Activated naive CD8-positive, alpha-beta T cell treated with anti-CD3 and anti-CD28 coated beads, Interleukin-2, amount 10 ng/mL, durations not matched to agents 7 days and 5 days (primary cell): ENCODE measurements at regions not wholly inside any gene's neighbourhood (a gene's known extent, or its start where the extent isn't known, plus 50 kb on each side); places are given as distances from the start of the nearest gene placed in this dataset.

Source experiments
- ATAC-seq: fragments of 150-1000 bp; cut with Tn5 transposase; one replicate; pipeline ENCODE4 v1.10.0; 2021; ENCODE audit warnings: low read depth, moderate library complexity
- POLR2A ChIA-PET: fragments of 350-600 bp; sonication (Branson Sonifier 250); formaldehyde crosslinking; loops from one replicate; lab custom pipeline; 2021; ENCODE audit warnings: antibody characterized with exemption; lab: Charles Lee
- DNase-seq: peaks from one replicate; pipeline ENCODE4 v3.0.0; 2021
- H3K27ac Mint-ChIP-seq: one replicate; pipeline ENCODE4 v1.8.0; 2022; ENCODE audit warnings: mild to moderate bottlenecking, mixed read lengths
- H3K27me3 Mint-ChIP-seq: one replicate; pipeline ENCODE4 v1.8.0; 2022; ENCODE audit warnings: mild to moderate bottlenecking, moderate library complexity, mixed read lengths
- H3K36me3 Mint-ChIP-seq: one replicate; pipeline ENCODE4 v1.8.0; 2021; ENCODE audit warnings: mild to moderate bottlenecking, mixed read lengths
- H3K4me1 Mint-ChIP-seq: one replicate; pipeline ENCODE4 v1.8.0; 2021; ENCODE audit warnings: mixed read lengths
- H3K4me3 Mint-ChIP-seq: one replicate; pipeline ENCODE4 v1.8.0; 2022; ENCODE audit warnings: mild to moderate bottlenecking, moderate library complexity, mixed read lengths
- H3K9me3 Mint-ChIP-seq: one replicate; pipeline ENCODE4 v1.8.0; 2021; ENCODE audit warnings: mixed read lengths

DNA sequence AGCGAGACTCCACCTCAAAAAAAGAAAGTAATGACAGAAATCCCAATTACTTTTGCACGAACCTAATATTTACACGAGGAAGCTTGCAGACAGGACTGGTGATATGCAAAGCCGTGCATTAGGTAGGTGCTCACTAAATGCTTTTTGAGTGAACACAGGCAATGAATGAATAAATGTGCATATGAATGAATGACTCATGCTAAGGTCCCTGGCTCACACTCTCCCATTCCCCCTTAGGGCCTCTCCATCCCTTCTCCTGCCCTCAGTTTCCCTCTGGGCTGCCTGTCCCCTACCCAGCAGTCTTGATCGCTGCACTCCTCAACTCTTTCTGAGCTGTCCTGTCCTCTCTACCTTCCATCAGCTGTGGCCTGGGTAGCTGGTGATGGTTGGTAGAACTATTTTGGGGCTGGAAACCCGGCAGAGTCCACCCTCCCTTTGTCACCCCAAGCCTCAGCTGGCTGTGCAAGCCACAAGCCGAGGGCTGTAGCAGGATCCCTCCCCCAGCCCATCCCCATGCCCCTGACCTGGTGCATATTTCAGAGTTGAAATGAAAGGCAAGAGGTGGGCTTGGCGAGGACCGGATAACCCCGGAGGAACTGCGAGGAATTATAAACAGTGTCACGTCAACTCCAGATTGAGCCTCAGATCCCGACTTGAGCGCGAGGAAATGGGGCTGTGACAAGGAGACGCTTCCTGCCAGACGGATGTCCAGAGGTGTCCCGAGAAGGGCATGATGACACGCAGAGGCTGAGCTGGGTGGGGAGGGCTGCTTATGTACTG is 191.7 kb upstream of the GSC start:
- ATAC-seq (no peak), DNase-seq (no peak)
- Mint-ChIP-seq H3K27ac (no peak overlapping the region), H3K27me3 (peaks cover 20% of the 10 kb centered on the region), H3K9me3 (no peaks in the 10 kb centered on the region), H3K4me1 (no peaks in the 10 kb centered on the region), H3K36me3 (no peaks in the 10 kb centered on the region), H3K4me3 (no peak overlapping the region)
- POLR2A ChIA-PET, result no interaction called here

DNA sequence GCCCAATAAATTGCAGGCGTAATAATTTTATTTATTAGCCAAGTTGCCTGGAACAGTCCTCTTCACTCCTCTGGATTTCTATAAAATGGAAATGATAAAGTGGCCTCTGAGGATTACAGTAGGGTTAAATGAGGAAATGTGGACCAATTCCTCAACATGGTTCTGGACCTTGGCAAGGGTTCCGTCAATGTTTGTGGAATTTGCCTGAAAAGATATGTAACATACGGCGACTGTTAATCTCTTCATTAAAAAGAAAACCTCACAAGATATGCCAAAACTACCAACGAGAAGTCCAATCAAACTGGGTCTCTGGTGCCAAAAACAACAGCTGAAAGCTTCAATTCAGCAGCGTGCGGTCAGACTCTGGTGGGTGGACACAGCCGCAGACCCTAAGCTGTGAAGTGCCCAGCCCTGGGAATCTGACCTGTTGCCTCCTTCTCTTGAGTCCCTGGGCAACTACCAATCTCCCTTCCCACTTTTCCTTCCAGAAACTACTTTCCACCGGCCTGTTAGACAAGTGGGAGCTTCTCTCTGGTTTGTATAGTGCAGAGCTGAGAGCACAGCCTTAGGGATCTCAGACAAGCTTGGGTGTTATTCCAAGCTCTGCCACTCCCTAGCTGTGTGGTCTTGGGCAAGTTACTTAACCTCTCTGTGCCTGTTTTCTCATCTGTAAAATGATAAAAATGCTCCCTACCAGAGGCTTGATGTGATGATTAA is 190.5 kb upstream of the GSC start:
- H3K27me3 Mint-ChIP-seq, result peaks cover 26% of the 10 kb centered on the region
- no peaks in the 10 kb centered on the region for H3K4me1 Mint-ChIP-seq
- no peaks in the 10 kb centered on the region for H3K36me3 Mint-ChIP-seq

GRCh38 chr14:94953541-94954260 is 183.8 kb upstream of the GSC start:
- Mint-ChIP-seq H3K27ac (no peak overlapping the region), H3K36me3 (no peaks in the 10 kb centered on the region), H3K4me1 (no peaks in the 10 kb centered on the region), H3K27me3 (peaks cover 40% of the 10 kb centered on the region), H3K4me3 (no peak overlapping the region), H3K9me3 (no peaks in the 10 kb centered on the region)
- DNase-seq (no peak), ATAC-seq (no peak)
- POLR2A ChIA-PET, result no interaction called here

More for the DNA sequence above, 190.5 kb upstream of the GSC start:
- POLR2A ChIA-PET, result no interaction called here
- Mint-ChIP-seq H3K9me3 (no peaks in the 10 kb centered on the region), H3K4me3 (no peak overlapping the region), H3K27ac (no peak overlapping the region)
- ATAC-seq (no peak), DNase-seq (no peak)

GRCh38 chr14:94952097-94952496 is 182.2 kb upstream of the GSC start:
- Mint-ChIP-seq H3K27me3 (peaks cover 45% of the 10 kb centered on the region), H3K36me3 (peaks cover 1% of the 10 kb centered on the region), H3K27ac (no peak overlapping the region), H3K4me3 (no peak overlapping the region), H3K9me3 (peaks cover 1% of the 10 kb centered on the region), H3K4me1 (no peaks in the 10 kb centered on the region)
- ATAC-seq (no peak), DNase-seq (no peak)
- POLR2A ChIA-PET, result no interaction called here

- peaks cover 31% of the 10 kb centered on the region for H3K27me3 Mint-ChIP-seq
- H3K4me1 Mint-ChIP-seq, result peaks cover 16% of the 10 kb centered on the region
- peaks cover 1% of the 10 kb centered on the region for H3K9me3 Mint-ChIP-seq
- POLR2A ChIA-PET, result no interaction called here
- H3K27ac Mint-ChIP-seq, result peak overlapping the region; percentile 86
- DNase-seq, result no peak
- ATAC-seq, result peak; percentile 62
- H3K36me3 Mint-ChIP-seq, result peaks cover 1% of the 10 kb centered on the region
- peak overlapping the region; percentile 57 for H3K4me3 Mint-ChIP-seq
These were observed 176.3 kb upstream of the GSC start for GRCh38 chr14:94946244-94946643.

- Mint-ChIP-seq H3K36me3 (peaks cover 1% of the 10 kb centered on the region), H3K4me3 (peak overlapping the region; percentile 57), H3K4me1 (peaks cover 16% of the 10 kb centered on the region), H3K27ac (peak overlapping the region; percentile 86), H3K27me3 (peaks cover 29% of the 10 kb centered on the region), H3K9me3 (peaks cover 1% of the 10 kb centered on the region)
- ATAC-seq (peak; percentile 88), DNase-seq (no peak)
- POLR2A ChIA-PET, result no interaction called here
These were observed 175.7 kb upstream of the GSC start for GRCh38 chr14:94945615-94946014.

DNA sequence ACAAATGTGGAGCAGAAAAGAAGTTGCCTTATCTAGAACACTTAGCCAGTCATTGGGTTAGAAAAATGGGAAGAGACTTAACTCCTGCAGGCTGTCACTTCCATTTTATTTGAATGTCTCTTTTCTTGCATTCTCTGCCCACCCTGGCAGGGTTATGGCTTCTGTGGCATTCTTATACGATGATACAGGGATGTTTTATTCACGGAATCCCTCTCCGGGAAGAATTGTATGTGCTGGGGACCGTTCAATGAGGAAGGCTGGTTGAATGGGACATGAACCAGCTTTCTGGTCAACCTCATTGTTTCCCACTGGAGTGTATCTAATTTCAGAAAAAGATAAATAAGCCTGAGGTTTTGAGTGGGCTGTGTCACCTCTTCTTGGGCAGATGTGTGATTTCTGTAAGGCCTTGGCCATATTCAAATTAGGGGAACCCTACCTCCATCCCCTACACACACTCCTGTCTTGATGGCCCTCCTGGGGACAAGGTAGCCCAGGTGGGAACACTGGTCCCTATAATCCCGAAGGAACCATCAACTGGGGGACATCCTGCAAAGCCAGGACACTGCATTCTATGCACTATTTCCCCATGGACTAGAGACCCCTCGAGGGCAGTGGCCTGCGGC is 174.8 kb upstream of the GSC start:
- ATAC-seq (no peak), DNase-seq (no peak)
- peaks cover 16% of the 10 kb centered on the region for H3K4me1 Mint-ChIP-seq
- peaks cover 1% of the 10 kb centered on the region for H3K9me3 Mint-ChIP-seq
- H3K4me3 Mint-ChIP-seq, result no peak overlapping the region
- H3K27ac Mint-ChIP-seq, result no peak overlapping the region
- peaks cover 21% of the 10 kb centered on the region for H3K27me3 Mint-ChIP-seq
- POLR2A ChIA-PET, result no interaction called here
- peaks cover 1% of the 10 kb centered on the region for H3K36me3 Mint-ChIP-seq

- Mint-ChIP-seq H3K4me1 (peaks cover 16% of the 10 kb centered on the region), H3K9me3 (no peaks in the 10 kb centered on the region), H3K4me3 (no peak overlapping the region), H3K36me3 (no peaks in the 10 kb centered on the region), H3K27ac (no peak overlapping the region), H3K27me3 (peaks cover 11% of the 10 kb centered on the region)
- POLR2A ChIA-PET, result no interaction called here
- ATAC-seq (no peak), DNase-seq (no peak)
These were observed 172.7 kb upstream of the GSC start for GRCh38 chr14:94942601-94943000.

DNA sequence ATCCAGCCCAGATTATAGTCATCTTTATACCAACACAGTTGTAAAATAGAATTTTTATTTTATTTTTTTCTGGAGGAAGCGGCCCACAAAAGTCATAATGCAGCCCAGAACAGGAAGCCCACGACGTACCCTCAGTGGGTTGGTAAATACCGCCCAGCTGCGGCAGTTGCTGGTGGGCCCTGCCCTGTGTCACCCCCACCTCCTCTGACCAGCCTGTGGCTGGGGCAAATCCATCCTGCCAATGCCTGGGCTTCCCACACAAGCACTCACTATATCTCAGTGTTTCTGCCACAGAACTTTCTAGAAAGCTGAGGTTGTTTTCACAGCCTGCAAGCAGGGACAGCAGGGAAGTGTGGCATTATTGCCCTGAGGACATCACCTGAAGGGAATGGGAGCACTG is 171.4 kb upstream of the GSC start:
- ATAC-seq (no peak), DNase-seq (no peak)
- Mint-ChIP-seq H3K27ac (no peak overlapping the region), H3K4me1 (peaks cover 12% of the 10 kb centered on the region), H3K9me3 (no peaks in the 10 kb centered on the region), H3K4me3 (no peak overlapping the region), H3K27me3 (peaks cover 6% of the 10 kb centered on the region), H3K36me3 (no peaks in the 10 kb centered on the region)
- POLR2A ChIA-PET, result no interaction called here

GRCh38 chr14:94940263-94940993 is 170.5 kb upstream of the GSC start:
- POLR2A ChIA-PET, result no interaction called here
- H3K27ac Mint-ChIP-seq, result no peak overlapping the region
- H3K4me3 Mint-ChIP-seq, result no peak overlapping the region
- peaks cover 6% of the 10 kb centered on the region for H3K27me3 Mint-ChIP-seq
- ATAC-seq, result no peak
- no peak for DNase-seq
- H3K36me3 Mint-ChIP-seq, result no peaks in the 10 kb centered on the region
- H3K9me3 Mint-ChIP-seq, result no peaks in the 10 kb centered on the region
- H3K4me1 Mint-ChIP-seq, result peaks cover 3% of the 10 kb centered on the region

DNA sequence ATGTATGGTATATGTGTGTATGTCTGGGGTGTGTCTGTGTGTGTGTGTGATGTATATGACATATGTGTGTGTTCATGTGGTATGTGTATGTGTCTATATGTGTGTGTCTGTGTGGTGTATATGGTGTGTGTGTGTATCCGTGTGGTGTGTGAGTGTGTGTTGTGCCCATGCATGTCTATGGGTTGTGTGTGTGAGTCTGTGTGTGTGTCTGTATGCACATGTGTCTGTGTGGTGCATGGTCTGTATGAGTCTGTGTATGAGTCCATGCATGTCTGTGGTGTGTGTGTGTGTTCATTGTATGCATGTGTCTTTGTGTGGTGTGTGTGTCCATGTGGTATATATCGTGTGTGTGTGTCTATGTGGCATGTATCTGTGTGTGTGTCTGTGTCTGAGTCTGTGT is 168.1 kb upstream of the GSC start:
- H3K27me3 Mint-ChIP-seq, result peaks cover 5% of the 10 kb centered on the region
- H3K9me3 Mint-ChIP-seq, result no peaks in the 10 kb centered on the region
- H3K27ac Mint-ChIP-seq, result no peak overlapping the region
- H3K4me3 Mint-ChIP-seq, result no peak overlapping the region
- DNase-seq (no peak), ATAC-seq (no peak)
- POLR2A ChIA-PET, result no interaction called here
- no peaks in the 10 kb centered on the region for H3K4me1 Mint-ChIP-seq
- no peaks in the 10 kb centered on the region for H3K36me3 Mint-ChIP-seq

DNA sequence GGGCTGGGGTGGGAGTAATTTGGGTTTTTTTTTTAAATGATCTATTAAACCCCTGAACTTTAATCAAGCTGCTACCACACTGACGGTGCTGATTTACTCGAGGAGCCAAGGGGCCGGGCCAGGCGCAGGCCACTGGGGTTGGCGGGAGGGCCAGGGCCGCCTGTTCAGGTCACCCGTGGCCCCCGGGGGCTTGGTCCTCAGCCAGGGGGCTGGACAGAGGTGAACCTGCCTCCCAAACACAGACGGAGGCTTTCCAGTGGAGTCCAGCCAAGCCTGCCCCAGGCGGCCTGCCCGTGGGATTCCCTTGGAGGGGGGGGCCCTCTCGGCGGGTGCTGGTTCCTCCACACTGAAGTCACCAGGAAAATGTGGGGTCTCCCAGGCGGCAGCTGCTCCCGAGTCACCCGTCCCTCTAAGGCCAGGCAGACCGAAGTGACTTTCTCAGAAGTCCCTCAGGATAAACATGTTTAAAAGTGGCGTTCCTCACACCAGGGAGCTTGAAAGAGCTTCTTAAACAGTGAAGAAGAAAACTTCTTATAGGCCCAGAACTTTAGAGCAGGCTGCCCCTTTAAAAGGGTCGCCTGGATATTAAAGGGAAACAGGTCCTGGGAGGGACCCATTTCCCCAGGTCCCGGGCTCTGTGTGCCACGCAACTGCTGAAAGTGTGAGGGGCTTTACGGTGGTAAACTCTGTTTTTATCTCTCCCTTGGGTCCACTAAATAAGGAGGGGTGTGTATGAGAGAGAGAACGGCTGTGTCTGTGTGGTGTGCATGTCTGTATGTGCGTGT is 167.2 kb upstream of the GSC start:
- Mint-ChIP-seq H3K4me3 (no peak overlapping the region), H3K27ac (no peak overlapping the region), H3K27me3 (peaks cover 2% of the 10 kb centered on the region), H3K9me3 (no peaks in the 10 kb centered on the region), H3K4me1 (no peaks in the 10 kb centered on the region), H3K36me3 (no peaks in the 10 kb centered on the region)
- POLR2A ChIA-PET, result no interaction called here
- DNase-seq (no peak), ATAC-seq (no peak)
